ENCODE measurements at regions not wholly inside any gene's neighbourhood (a gene's known extent, or its start where the extent isn't known, plus 50 kb on each side); places are given as distances from the start of the nearest gene placed in this dataset.

GRCh38 chr10:61166489-61166888, 222.5 kb upstream of the RHOBTB1 start:
- CTCF ChIA-PET (ENCODE audit: unreplicated experiment) = no interaction called here
- intact Hi-C loops (cut with micrococcal nuclease; ENCODE audit: unreplicated experiment) = no loop called here
- no TSS peak for BruUV-seq (replicated peaks)
- Histone ChIP-seq H3K4me1 (ENCODE audit: insufficient read depth, low read length, poor library complexity, severe bottlenecking) (no peaks in the 10 kb centered on the region), H3K9me3 (ENCODE audit: low read length) (no peaks in the 10 kb centered on the region), H3K27ac (ENCODE audit: low read depth, low read length, poor library complexity, severe bottlenecking) (no peak overlapping the region), H3K9me2 (ENCODE audit: insufficient read depth, low read length) (no peaks in the 10 kb centered on the region), H4K20me1 (ENCODE audit: insufficient read depth, low read length) (no peaks in the 10 kb centered on the region), H3K36me3 (ENCODE audit: insufficient read depth, low read length) (no peaks in the 10 kb centered on the region), H3K4me2 (ENCODE audit: low read length) (no peak overlapping the region), H3K4me3 (ENCODE audit: low read depth, low read length, poor library complexity, severe bottlenecking) (no peak overlapping the region), H3K79me2 (ENCODE audit: insufficient read depth, low read depth, low read length) (no peaks in the 10 kb centered on the region), H2AFZ (ENCODE audit: low read length) (no peak overlapping the region)
- TF ChIP-seq EZH2phosphoT487 (IDR thresholded peaks at IDR 0.05; ENCODE audit: borderline replicate concordance, low read depth, low read length) = no peak
- TF ChIP-seq CTCF (conservative IDR thresholded peaks at IDR 0.05; ENCODE audit: low read length) = no peak
- POLR2A ChIA-PET = interaction anchor here (1.1 kb wide), 1 partner anchor 15 kb away, joined by 3 read pairs; no protein-coding TSS in a partner anchor
- DNase-seq (ENCODE audit: low spot score) = no peak

- CTCF ChIA-PET (ENCODE audit: unreplicated experiment) = no interaction called here
- Histone ChIP-seq H3K4me1 (ENCODE audit: insufficient read depth, low read length, poor library complexity, severe bottlenecking) (no peaks in the 10 kb centered on the region), H2AFZ (ENCODE audit: low read length) (no peak overlapping the region), H3K4me2 (ENCODE audit: low read length) (no peak overlapping the region), H4K20me1 (ENCODE audit: insufficient read depth, low read length) (no peaks in the 10 kb centered on the region), H3K79me2 (ENCODE audit: insufficient read depth, low read depth, low read length) (no peaks in the 10 kb centered on the region), H3K27ac (ENCODE audit: low read depth, low read length, poor library complexity, severe bottlenecking) (no peak overlapping the region), H3K36me3 (ENCODE audit: insufficient read depth, low read length) (no peaks in the 10 kb centered on the region), H3K4me3 (ENCODE audit: low read depth, low read length, poor library complexity, severe bottlenecking) (no peak overlapping the region), H3K9me2 (ENCODE audit: insufficient read depth, low read length) (no peaks in the 10 kb centered on the region), H3K9me3 (ENCODE audit: low read length) (no peaks in the 10 kb centered on the region)
- intact Hi-C loops (cut with micrococcal nuclease; ENCODE audit: unreplicated experiment) = no loop called here
- TF ChIP-seq EZH2phosphoT487 (IDR thresholded peaks at IDR 0.05; ENCODE audit: borderline replicate concordance, low read depth, low read length) (no peak), CTCF (conservative IDR thresholded peaks at IDR 0.05; ENCODE audit: low read length) (no peak)
- POLR2A ChIA-PET = interaction anchor here (1.1 kb wide), 1 partner anchor 15 kb away, joined by 3 read pairs; no protein-coding TSS in a partner anchor
- DNase-seq (ENCODE audit: low spot score) = no peak
- BruUV-seq (replicated peaks) = no TSS peak
These were observed 222.1 kb upstream of the RHOBTB1 start for GRCh38 chr10:61166065-61166464.

- H3K4me1 ChIP-seq (ENCODE audit: insufficient read depth, low read length, poor library complexity, severe bottlenecking) = no peaks in the 10 kb centered on the region
- H3K4me2 ChIP-seq (ENCODE audit: low read length) = no peak overlapping the region
- H3K9me3 ChIP-seq (ENCODE audit: low read length) = no peaks in the 10 kb centered on the region
- H2AFZ ChIP-seq (ENCODE audit: low read length) = no peak overlapping the region
- no peaks in the 10 kb centered on the region for H4K20me1 ChIP-seq (ENCODE audit: insufficient read depth, low read length)
- no peak overlapping the region for H3K27ac ChIP-seq (ENCODE audit: low read depth, low read length, poor library complexity, severe bottlenecking)
- no peak for DNase-seq (ENCODE audit: low spot score)
- ChIA-PET CTCF (ENCODE audit: unreplicated experiment) (no interaction called here), POLR2A (interaction anchor here (0.6 kb wide), 1 partner anchor 147 kb away, joined by 6 read pairs; no protein-coding TSS in a partner anchor)
- H3K79me2 ChIP-seq (ENCODE audit: insufficient read depth, low read depth, low read length) = no peaks in the 10 kb centered on the region
- no peaks in the 10 kb centered on the region for H3K9me2 ChIP-seq (ENCODE audit: insufficient read depth, low read length)
- H3K36me3 ChIP-seq (ENCODE audit: insufficient read depth, low read length) = no peaks in the 10 kb centered on the region
- intact Hi-C loops (cut with micrococcal nuclease; ENCODE audit: unreplicated experiment) = no loop called here
- no peak overlapping the region for H3K4me3 ChIP-seq (ENCODE audit: low read depth, low read length, poor library complexity, severe bottlenecking)
- BruUV-seq (replicated peaks) = no TSS peak
- TF ChIP-seq EZH2phosphoT487 (IDR thresholded peaks at IDR 0.05; ENCODE audit: borderline replicate concordance, low read depth, low read length) (no peak), CTCF (conservative IDR thresholded peaks at IDR 0.05; ENCODE audit: low read length) (no peak)
These were observed 220.6 kb upstream of the RHOBTB1 start for GRCh38 chr10:61164458-61165160.

All from OCI-LY7 (cell line).